SW 1271 (cell line): ENCODE measurements at regions not wholly inside any gene's neighbourhood (a gene's known extent, or its start where the extent isn't known, plus 50 kb on each side); places are given as distances from the start of the nearest gene placed in this dataset.
A peak's percentile ranks its signal among the peaks of the same experiment; 100 is the strongest.

ENCODE experiments used
- DNase-seq, 2 experiments: peaks; one replicate each; lab custom pipeline; 2025; lab: John Stamatoyannopoulos, UW

DNA sequence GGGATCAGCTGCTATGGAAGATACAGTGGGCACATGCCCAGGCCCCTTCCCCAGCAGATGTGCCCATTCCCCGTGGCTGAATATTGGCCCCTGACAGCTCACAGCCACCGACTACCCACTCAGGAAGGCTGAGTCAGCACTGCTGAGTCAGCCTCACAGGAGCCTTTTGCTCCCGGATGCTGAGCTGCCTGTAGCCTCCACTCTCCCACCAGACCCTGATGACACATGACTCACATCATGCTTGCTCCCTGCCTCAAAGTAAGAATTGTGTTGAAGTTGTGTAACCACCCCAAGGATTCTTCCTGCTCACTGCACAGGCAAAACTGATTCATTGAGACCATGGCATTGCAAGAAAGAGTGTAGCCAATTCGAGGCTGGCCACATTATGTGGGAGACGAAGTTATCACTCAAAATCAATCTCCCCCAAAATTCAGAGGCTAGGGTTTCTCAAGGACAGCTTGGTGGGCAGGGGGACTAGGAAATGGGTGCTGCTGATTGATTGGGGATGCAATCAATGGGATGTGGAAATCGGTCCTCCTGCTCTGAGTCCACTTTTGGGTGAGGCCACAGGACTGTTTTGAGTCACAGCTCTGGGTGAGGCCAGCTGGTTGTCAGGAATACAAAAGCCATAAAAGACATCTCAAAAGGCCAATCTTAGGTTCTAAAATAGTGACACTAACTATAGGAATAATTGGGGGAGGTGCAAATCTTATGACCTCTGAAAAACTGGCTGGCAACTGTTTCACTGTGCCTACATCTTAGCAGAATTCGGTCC is 556.6 kb upstream of the CDH4 start:
- peak; percentile 72 to 75 for DNase-seq

- DNase-seq: no peak
These were observed 554.8 kb upstream of the CDH4 start for GRCh38 chr20:60697252-60697651.

- DNase-seq: no peak
These were observed 551.3 kb upstream of the CDH4 start for GRCh38 chr20:60700728-60701127.

- no peak for DNase-seq
These were observed 547.9 kb upstream of the CDH4 start for GRCh38 chr20:60704147-60704546.

GRCh38 chr20:60713396-60713795 is 538.7 kb upstream of the CDH4 start:
- no peak for DNase-seq

DNA sequence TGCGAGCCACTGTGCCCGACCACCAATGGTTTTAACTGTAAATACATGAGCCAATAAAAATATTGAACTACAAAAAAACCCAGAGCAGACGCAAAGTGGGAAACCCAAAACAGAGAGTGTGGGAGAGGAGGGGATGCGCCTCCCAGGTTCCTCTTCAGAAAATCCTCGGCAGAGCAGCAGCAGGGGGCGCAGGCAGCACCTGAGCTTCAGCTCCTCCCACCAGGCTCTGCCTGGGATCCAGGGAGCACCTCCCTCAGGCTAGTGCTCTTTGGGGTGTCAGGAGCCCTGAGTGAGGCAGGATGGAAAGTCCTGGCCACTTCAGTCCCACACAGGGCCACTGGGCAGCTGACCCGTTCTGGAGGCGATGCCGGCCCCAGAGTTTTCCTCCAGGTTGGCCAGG is 536.9 kb upstream of the CDH4 start:
- DNase-seq: no peak

DNA sequence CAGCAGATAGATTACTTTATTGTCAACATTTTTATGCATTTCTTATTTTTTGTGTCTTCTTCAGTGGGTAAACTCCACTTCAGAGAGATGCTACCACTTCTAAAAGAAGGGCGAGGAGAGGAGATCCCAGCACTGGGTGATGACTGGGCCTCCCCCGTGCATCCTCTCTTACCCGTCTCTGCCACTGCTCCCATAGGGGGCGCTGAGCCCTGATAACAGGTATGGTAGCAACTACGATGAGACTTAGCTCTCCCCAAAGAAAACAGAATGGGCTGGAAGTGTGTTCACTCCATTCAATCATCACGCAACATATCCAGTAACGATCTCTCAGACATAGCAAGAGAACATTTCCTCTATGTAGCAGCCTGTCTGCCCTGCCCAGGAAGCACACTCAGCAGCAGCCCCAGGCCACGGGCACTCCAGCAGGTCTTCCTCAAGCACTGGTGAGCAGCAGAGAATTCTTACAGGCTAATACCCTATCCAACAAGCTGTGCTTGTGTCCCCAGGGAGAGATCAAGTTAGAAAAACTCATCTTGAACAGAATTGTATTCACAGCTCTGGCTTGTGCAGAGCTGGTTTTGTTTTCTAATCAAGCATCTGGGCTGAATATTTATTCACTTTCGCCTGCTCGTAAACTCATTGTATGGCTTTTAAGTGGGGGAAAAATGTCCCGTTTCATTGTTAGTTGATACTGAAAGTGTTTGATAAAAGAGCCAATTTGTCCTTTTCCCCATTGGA is 533.1 kb upstream of the CDH4 start:
- no peak for DNase-seq

DNA sequence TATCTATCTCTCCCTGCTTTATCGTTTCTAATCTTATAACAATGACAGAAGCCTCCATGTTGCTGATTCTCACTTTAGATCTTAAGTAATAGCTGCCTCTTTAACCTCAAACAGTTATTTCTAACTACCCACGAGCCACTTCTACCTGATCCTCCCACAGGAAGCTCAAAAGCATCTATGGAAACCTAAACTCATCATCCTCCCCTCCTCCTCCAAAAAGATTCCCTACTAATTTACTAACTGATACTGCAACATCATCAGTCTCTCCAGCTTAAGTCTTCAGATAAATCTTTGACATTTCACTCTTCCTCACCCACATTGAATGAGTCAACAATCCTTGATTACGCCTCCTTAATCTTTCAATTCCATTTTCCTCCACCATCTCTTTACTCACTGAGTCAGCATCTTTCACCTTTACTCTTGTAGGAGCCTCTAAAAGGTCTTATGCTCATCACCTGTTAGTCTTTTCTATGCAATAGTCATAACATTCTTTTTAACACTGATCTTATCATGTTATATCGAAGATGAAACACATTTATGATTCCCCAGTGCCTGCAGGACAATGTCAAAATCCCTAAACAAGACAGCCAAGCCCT is 526.7 kb upstream of the CDH4 start:
- no peak for DNase-seq

- no peak for DNase-seq
These were observed 524.6 kb upstream of the CDH4 start for GRCh38 chr20:60727425-60727824.

DNA sequence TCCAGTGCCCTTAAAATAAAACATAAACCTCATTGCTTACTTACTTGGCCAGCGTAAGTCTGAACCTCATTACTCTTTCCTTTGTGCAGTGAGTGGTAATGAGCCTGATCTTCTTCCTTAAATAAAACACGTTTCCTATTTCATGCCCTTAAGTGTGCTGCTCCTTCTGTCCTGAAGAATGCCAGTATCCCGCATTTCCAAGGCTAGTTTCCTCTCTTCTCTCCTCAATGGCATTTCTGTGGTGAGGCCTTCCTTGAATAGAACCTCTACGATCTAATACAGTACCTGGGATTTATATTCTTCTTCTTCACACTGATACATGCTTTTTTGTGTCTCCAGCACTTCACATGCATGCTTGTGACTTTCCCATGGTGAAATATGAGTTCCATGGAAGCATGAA is 523.4 kb upstream of the CDH4 start:
- DNase-seq: no peak

DNA sequence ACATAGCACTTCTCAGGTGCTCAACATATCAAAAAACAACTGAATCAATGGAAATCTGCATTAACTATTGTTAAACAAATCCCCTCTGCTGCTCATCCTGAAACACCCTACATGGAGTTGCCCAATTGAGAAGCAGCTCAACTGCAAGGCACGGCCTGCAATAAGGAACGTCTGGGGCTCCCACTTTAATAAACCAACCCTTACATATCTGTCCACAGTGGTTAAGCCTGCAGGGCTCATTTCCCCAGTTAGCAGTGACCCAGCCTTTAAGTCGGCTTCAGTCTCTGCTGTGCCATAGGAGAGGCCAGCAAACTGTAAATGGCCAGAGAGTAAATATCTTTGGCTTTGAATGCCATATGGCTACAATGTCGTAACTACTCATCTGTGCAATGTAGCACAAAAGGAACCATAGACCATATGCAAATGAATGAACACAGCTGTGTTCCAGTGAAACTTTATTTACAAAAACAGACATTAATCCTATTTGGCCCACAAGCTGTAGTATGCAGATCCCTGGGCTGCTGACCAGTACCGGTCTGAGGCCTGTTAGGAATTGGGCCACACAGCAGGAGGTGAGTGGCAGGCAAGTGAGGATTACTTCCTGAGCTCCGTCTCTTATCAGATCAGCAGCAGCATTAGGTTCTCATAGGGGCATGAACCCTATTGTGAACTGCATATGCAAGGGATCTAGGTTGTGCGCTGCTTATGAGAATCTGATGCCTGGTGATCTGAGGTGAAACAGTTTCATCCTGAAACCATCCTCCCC is 522.7 kb upstream of the CDH4 start:
- DNase-seq: no peak

GRCh38 chr20:60732322-60732721 is 519.7 kb upstream of the CDH4 start:
- DNase-seq: no peak

DNA sequence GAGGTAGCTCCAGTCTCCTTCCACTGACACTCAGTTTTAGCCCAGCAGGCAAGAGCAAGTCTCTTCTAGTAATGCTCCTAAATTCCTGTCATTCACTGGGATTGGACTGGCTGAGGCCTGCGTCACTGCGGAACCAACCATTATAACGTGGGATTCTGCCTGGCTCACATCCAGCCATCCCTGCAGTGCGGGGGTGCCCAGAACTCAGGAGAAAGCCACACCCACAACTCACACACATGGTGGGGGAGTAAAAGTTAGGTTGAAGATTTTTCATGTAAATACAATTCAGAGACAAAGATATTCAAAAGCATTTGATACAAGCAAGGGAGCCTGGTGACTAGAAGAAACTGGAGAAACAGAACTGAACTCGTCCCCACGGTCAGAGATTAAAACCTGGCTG is 504.0 kb upstream of the CDH4 start:
- no peak for DNase-seq

DNA sequence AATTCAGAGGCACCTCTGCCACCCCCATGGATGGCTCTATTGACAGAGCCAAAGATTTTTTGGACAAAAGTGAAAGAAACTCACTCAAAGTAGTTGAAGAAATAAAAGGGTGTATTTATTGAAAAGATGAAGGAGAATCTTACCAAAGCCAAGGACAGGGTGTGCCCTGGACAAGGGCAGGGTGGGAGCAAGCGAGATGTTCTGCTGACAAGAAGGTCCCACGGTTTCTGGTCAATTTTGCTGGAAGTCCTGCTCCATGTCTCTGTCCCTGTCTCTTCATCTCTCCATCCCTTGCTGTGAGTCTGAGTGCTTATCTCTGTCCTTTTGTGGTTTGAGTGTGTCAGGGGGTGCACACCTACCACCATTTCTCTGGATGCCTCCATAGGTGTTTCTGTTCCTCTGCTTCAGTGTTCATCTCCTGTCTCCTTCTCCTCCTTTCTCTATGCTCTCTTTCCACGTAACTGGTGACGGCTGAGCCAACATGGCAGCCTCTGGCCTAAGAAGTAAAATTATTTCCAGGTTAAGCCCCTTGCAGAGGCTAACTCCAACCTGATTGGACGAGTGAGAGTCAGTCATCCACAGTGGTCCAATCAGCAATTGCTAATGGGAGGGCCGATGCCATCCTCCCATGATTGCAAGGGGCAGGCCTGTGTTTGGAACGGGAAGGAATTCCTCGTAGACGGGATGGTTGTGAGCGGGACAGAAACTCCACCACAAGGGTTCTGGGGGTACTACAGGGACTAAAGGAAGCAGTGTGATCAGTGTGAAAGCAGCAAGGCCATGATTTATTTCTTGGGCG is 502.1 kb upstream of the CDH4 start:
- no peak for DNase-seq

- no peak for DNase-seq
These were observed 501.2 kb upstream of the CDH4 start for GRCh38 chr20:60750909-60751308.

DNA sequence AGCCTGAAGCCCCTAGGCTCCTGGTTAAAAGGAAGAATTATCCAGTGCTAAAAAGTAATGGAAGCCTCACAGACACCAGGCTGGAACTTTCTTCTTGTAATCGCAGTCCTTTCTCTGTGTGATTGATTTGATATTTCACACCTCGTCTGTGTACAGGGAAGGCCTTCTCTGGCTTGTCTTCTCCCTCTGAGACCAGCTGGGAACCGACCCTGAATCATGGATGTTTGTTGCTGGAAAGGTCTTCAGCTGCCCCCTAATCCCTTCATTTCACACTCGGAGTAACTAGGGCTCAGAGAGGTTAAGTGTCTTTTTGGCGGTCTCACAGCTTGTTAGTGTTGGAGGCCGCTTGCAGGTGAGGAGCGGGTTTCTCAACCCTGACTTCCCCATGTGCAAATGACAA is 500.2 kb upstream of the CDH4 start:
- no peak for DNase-seq

DNA sequence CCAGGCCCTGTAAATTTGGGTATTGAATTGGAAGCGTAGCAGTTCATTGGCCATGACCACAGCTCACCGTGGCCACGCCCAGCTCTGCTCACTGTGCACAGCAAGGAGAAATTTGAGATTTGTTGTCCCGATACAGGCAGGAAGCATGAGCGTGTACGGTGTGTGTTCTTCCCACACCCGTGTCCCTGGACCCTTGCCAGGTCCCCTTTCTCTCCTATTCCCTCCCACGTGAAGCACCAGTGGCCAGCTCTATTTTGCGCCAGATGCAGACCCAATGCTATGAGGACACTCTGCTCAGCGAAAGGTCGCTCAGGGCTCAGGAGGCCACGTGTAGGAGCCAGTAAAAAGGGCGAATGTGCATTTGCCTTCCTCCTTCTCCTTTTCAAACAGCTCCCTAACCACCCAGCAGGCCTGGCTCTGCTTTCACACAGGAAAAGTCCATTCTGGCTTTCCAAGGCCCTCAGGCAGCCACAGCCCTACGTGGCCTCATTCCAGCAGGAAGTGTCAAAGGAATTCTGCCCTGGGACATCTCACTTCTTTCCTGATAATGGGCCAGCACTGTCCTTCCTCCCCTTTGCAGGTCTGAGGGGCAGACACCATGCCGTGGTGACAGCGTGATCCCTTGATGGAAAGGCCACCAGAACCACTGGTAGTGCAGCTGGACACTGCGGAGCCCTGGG is 499.2 kb upstream of the CDH4 start:
- DNase-seq: no peak

DNA sequence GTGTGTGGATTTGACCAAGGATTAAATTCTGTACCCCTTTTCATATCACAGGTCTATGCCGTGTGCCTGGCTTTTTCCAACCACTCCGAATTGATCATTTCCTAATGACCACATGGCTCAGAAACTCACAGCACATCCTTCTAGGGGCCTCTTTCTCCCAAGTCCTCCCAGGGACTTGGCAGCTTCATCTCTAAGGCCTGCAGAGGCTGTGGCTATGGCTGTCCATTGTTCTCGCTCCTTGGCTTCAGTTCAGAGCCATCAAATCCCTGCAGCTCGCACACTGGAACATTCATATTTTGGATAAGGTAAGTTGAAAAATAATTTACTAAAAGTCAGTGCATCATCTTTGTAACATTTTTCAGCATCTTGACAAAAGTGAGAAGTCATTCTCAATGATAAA is 497.2 kb upstream of the CDH4 start:
- DNase-seq: no peak

- no peak for DNase-seq
These were observed 492.4 kb upstream of the CDH4 start for GRCh38 chr20:60759651-60760050.

- DNase-seq: no peak
These were observed 491.6 kb upstream of the CDH4 start for GRCh38 chr20:60760256-60761000.
